ENCODE measurements at regions not wholly inside any gene's neighbourhood (a gene's known extent, or its start where the extent isn't known, plus 50 kb on each side); places are given as distances from the start of the nearest gene placed in this dataset.

DNA sequence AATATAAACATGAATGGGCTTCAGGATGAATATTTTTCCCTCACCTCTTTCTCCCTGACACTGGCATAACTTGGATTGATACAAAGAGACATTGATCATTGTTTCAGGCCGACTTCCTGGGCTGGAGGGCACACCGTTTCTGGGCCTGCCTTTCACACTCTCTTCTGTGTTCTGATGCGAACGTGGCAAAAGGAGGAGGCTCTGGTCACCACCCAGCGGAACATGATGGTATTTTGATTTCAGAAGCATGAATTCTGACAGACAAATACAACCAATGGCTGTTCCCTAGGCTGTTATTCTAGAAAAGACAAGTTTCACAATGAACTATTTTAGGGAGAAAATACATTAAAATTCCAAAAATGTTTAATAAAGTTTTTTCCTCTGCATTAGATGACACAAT, 534.5 kb upstream of the MKI67 start:
- TF ChIP-seq, protein P1, sequence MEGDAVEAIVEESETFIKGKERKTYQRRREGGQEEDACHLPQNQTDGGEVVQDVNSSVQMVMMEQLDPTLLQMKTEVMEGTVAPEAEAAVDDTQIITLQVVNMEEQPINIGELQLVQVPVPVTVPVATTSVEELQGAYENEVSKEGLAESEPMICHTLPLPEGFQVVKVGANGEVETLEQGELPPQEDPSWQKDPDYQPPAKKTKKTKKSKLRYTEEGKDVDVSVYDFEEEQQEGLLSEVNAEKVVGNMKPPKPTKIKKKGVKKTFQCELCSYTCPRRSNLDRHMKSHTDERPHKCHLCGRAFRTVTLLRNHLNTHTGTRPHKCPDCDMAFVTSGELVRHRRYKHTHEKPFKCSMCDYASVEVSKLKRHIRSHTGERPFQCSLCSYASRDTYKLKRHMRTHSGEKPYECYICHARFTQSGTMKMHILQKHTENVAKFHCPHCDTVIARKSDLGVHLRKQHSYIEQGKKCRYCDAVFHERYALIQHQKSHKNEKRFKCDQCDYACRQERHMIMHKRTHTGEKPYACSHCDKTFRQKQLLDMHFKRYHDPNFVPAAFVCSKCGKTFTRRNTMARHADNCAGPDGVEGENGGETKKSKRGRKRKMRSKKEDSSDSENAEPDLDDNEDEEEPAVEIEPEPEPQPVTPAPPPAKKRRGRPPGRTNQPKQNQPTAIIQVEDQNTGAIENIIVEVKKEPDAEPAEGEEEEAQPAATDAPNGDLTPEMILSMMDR (IDR thresholded peaks at IDR 0.05) = no peak
- TF ChIP-seq POLR2AphosphoS5 (IDR thresholded peaks at IDR 0.05) = no peak
- TF ChIP-seq POLR2A (IDR thresholded peaks at IDR 0.05) = no peak
- TF ChIP-seq EP300 (IDR thresholded peaks at IDR 0.05) = no peak

Data from sigmoid colon (tissue), 4 donors.